Progenitor cell of endocrine pancreas (in vitro differentiated cells): ENCODE measurements at regions not wholly inside any gene's neighbourhood (a gene's known extent, or its start where the extent isn't known, plus 50 kb on each side); places are given as distances from the start of the nearest gene placed in this dataset.

Experiments
- DNase-seq: peaks from one replicate; pipeline ENCODE4 v3.0.0; 2021; ENCODE audit warnings: low spot score; ENCODE audit not compliant: unreplicated experiment
- H3K27ac Mint-ChIP-seq: 2 replicates; pipeline ENCODE4 v1.8.0; 2021; ENCODE audit warnings: mild to moderate bottlenecking, moderate library complexity, mixed read lengths
- H3K27me3 Mint-ChIP-seq: 2 replicates; pipeline ENCODE4 v1.8.0; 2021; ENCODE audit warnings: mixed read lengths
- H3K36me3 Mint-ChIP-seq: 2 replicates; pipeline ENCODE4 v1.8.0; 2022; ENCODE audit warnings: mixed read lengths; ENCODE audit not compliant: insufficient read depth
- H3K4me1 Mint-ChIP-seq: 2 replicates; pipeline ENCODE4 v1.8.0; 2021; ENCODE audit warnings: low read depth, mixed read lengths
- H3K4me3 Mint-ChIP-seq: 2 replicates; pipeline ENCODE4 v1.8.0; 2021; ENCODE audit warnings: low read depth, mild to moderate bottlenecking, moderate library complexity, mixed read lengths
- H3K9me3 Mint-ChIP-seq: 2 replicates; pipeline ENCODE4 v1.8.0; 2021; ENCODE audit warnings: low read depth, mixed read lengths
- CTCF ChIP-seq: fragments of 200-600 bp; sonication (generic); IDR thresholded peaks from one replicate; pipeline ENCODE4 v1.5.0; 2021; ENCODE audit warnings: antibody characterized with exemption, mild to moderate bottlenecking; ENCODE audit not compliant: unreplicated experiment

DNA sequence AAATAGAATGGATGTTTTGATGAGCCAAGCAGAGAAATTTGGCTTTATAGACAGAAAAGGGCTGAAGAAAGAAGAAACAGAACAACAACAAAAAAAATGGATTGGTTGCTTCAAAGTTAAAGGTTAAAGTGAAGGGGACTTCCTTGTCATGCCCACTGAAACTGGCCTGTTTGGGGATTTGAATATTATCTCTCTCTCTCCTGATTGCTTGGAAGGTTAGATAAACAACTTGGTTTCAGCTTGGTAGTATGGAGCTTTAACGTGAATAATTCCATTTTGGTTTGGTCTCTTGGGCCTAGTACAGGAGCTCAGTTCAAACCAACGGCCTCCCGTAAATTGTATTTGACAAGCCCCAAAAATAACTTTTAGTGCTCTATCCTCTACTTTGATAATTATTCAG, 70.8 kb upstream of the MBNL1 start:
- no peak for TF ChIP-seq CTCF
- no peaks in the 10 kb centered on the region for H3K36me3 Mint-ChIP-seq
- H3K9me3 Mint-ChIP-seq = no peaks in the 10 kb centered on the region

DNA sequence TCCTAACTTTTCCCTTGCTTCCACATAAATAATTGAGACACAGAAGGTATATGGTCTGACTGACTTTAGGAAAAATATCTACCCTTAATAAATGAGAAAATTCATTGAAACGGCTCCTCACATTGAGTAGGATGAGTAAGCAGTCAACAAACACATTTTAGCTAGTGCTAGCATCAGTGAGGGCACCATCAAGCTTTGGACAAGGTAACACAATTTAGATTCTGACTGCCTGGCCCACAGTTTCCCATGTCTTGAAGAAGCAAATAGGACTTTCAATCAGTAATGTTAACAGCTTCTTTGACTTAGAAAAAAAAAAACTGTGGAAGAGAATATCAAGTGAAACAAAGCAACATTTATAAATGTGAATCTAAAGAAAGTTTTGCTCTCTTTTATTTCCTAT, 70.1 kb upstream of the MBNL1 start:
- TF ChIP-seq CTCF = no peak
- Mint-ChIP-seq H3K36me3 (no peaks in the 10 kb centered on the region), H3K27me3 (no peaks in the 10 kb centered on the region), H3K9me3 (no peaks in the 10 kb centered on the region), H3K4me1 (peaks cover 27% of the 10 kb centered on the region), H3K27ac (no peak overlapping the region), H3K4me3 (no peak overlapping the region)
- DNase-seq = no peak

More for the DNA sequence above, 70.8 kb upstream of the MBNL1 start:
- H3K27me3 Mint-ChIP-seq = no peaks in the 10 kb centered on the region
- no peak for DNase-seq
- no peak overlapping the region for H3K27ac Mint-ChIP-seq
- no peak overlapping the region for H3K4me3 Mint-ChIP-seq
- peaks cover 20% of the 10 kb centered on the region for H3K4me1 Mint-ChIP-seq

- Mint-ChIP-seq H3K4me3 (no peak overlapping the region), H3K27ac (no peak overlapping the region), H3K36me3 (no peaks in the 10 kb centered on the region), H3K9me3 (no peaks in the 10 kb centered on the region), H3K4me1 (peaks cover 28% of the 10 kb centered on the region), H3K27me3 (no peaks in the 10 kb centered on the region)
- no peak for DNase-seq
- TF ChIP-seq CTCF = no peak
Measured at GRCh38 chr3:152199102-152199840, 69.5 kb upstream of the MBNL1 start.

DNA sequence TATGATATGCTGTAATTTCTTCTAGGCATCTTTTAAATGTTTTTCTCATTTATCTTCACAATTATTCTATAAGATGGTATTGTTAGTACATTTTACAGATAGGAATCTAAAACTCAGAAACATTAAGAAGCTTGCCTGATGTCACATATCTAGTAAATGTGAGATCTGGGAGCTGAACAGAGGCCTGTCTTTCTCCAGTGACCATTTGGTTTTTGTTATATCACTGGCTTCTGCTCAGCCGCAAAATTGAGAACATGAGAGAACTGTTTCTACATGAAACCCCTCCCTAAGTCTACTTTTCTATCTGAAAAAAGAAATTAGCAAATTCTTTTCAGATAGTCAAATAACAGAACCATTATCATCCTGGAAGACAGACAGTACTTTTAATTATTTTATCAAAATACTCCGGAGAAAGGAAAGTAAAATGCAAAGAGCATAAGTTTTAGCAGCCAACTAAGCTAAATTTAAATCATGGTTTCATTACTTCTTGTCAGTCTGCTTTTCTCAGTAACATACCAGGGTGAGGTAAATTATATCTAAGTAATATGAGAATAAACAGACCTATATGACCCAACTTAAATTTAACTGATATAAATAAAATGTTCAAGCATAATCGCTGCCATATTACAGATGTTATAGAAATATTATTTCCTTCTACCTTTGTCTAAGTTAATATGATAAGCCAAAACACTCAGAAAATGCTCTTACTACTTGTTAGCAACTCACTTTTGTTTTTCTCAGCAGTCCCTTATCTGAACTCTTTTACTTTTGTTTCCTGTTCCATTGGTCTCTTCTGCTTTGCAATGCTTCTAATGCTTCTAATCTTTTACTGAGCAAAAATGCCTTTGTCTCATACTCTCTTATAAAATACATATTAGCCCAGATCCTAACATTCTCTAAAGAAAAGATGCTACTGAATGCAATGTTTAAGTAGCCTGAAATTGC, 68.0 kb upstream of the MBNL1 start:
- TF ChIP-seq CTCF = no peak
- DNase-seq = no peak
- H3K36me3 Mint-ChIP-seq = no peaks in the 10 kb centered on the region
- no peak overlapping the region for H3K4me3 Mint-ChIP-seq
- H3K4me1 Mint-ChIP-seq = peaks cover 28% of the 10 kb centered on the region
- H3K9me3 Mint-ChIP-seq = no peaks in the 10 kb centered on the region
- H3K27ac Mint-ChIP-seq = no peak overlapping the region
- H3K27me3 Mint-ChIP-seq = no peaks in the 10 kb centered on the region

- H3K9me3 Mint-ChIP-seq = no peaks in the 10 kb centered on the region
- TF ChIP-seq CTCF = no peak
- H3K4me1 Mint-ChIP-seq = peaks cover 24% of the 10 kb centered on the region
- no peak overlapping the region for H3K27ac Mint-ChIP-seq
- no peaks in the 10 kb centered on the region for H3K27me3 Mint-ChIP-seq
- DNase-seq = no peak
- H3K36me3 Mint-ChIP-seq = no peaks in the 10 kb centered on the region
- no peak overlapping the region for H3K4me3 Mint-ChIP-seq
Measured at GRCh38 chr3:152202976-152203626, 65.6 kb upstream of the MBNL1 start.
